Tibial nerve (tissue), 4 donors: ENCODE measurements at regions not wholly inside any gene's neighbourhood (a gene's known extent, or its start where the extent isn't known, plus 50 kb on each side); places are given as distances from the start of the nearest gene placed in this dataset.

Source experiments
- CTCF ChIP-seq, 5 experiments: fragments of 200-600 bp in 3 of 5; fragments of 450-650 bp in 2 of 5; sonication (generic) in 3 of 5; IDR thresholded peaks; one replicate each; pipeline ENCODE4 v1.5.1; 2016 to 2019; ENCODE audit warnings: antibody characterized with exemption in 5 of 5, mild to moderate bottlenecking in 3 of 5, moderate library complexity in 2 of 5
- EP300 ChIP-seq, 2 donors: sonication (generic); formaldehyde crosslinking; IDR thresholded peaks; one replicate each; pipeline ENCODE4 v1.6.1; 2017; ENCODE audit warnings: antibody characterized with exemption in 2 of 2, mild to moderate bottlenecking in 1 of 2
- POLR2A ChIP-seq, 2 donors: fragments of 450-650 bp; IDR thresholded peaks; one replicate each; pipeline ENCODE4 v1.6.1; 2017; ENCODE audit warnings: antibody characterized with exemption in 2 of 2, mild to moderate bottlenecking in 2 of 2, moderate library complexity in 2 of 2

- TF ChIP-seq CTCF (IDR thresholded peaks at IDR 0.05) (no peak), POLR2A (IDR thresholded peaks at IDR 0.05) (no peak), EP300 (IDR thresholded peaks at IDR 0.05) (no peak)
Measured at GRCh38 chr3:170768334-170768801, 101.6 kb downstream of the RPL22L1 start.
